ENCODE measurements at regions not wholly inside any gene's neighbourhood (a gene's known extent, or its start where the extent isn't known, plus 50 kb on each side); places are given as distances from the start of the nearest gene placed in this dataset.

DNA sequence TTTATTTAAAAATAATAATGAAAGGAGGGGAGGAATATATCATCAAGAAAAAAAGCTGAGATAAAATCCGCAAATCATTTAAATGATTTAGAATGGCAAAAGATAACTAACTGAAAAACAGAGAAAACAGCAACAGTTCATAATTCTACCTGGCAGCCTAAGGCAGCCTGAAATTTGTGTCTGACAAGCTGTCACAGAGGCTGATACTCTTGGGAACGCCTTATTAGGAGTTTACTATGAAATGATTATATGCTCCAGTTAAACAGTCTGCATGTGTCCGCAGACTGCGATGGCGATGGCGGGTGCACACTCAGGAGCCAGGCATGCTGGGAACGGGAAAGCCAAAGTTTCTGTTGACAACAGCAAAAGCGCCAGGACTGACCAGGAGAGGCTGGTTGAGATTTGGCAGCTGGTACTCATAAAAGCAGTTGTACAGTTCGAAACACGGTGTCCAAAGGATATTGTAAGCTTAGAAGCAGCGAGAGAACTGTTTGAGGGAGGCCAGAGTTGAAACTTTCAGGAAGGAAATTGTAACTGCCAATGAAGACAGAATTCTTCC, 172.9 kb upstream of the MPPED2 start:
- intact Hi-C loops (cut with micrococcal nuclease), result no loop called here
- Histone ChIP-seq H3K27me3 (ENCODE audit: low read length) (no peaks in the 10 kb centered on the region), H3K9me2 (replicated peaks; ENCODE audit: low read length) (no peaks in the 10 kb centered on the region), H3K79me2 (ENCODE audit: low read length) (no peaks in the 10 kb centered on the region), H3K27ac (ENCODE audit: low read length) (no peak overlapping the region), H3K4me1 (ENCODE audit: insufficient read depth, low read length) (no peaks in the 10 kb centered on the region), H3K9ac (ENCODE audit: low read length) (no peak overlapping the region), H3K9me3 (ENCODE audit: low read length) (no peaks in the 10 kb centered on the region), H3F3A (ENCODE audit: low read length, unreplicated experiment) (no peaks in the 10 kb centered on the region), H3K4me2 (ENCODE audit: low read length) (no peak overlapping the region), H3K36me3 (ENCODE audit: low read depth, low read length) (no peaks in the 10 kb centered on the region), H4K20me1 (ENCODE audit: low read length) (no peaks in the 10 kb centered on the region), H2AFZ (ENCODE audit: low read length) (no peak overlapping the region), H3K4me3 (ENCODE audit: low read length) (no peak overlapping the region)
- DNase-seq, result no peak
- ATAC-seq, result no peak
- ChIA-PET CTCF (no interaction called here), POLR2A (ENCODE audit: unreplicated experiment) (no interaction called here)
- no TSS peak for BruUV-seq (replicated peaks)
- TF ChIP-seq EZH2 (IDR thresholded peaks at IDR 0.05; ENCODE audit: low read length, unreplicated experiment) (no peak), EZH2phosphoT487 (IDR thresholded peaks at IDR 0.05; ENCODE audit: borderline replicate concordance, low read length) (no peak)
- TF ChIP-seq, protein P1, sequence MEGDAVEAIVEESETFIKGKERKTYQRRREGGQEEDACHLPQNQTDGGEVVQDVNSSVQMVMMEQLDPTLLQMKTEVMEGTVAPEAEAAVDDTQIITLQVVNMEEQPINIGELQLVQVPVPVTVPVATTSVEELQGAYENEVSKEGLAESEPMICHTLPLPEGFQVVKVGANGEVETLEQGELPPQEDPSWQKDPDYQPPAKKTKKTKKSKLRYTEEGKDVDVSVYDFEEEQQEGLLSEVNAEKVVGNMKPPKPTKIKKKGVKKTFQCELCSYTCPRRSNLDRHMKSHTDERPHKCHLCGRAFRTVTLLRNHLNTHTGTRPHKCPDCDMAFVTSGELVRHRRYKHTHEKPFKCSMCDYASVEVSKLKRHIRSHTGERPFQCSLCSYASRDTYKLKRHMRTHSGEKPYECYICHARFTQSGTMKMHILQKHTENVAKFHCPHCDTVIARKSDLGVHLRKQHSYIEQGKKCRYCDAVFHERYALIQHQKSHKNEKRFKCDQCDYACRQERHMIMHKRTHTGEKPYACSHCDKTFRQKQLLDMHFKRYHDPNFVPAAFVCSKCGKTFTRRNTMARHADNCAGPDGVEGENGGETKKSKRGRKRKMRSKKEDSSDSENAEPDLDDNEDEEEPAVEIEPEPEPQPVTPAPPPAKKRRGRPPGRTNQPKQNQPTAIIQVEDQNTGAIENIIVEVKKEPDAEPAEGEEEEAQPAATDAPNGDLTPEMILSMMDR (conservative IDR thresholded peaks at IDR 0.05; ENCODE audit: low read depth, low read length), result no peak

DNA sequence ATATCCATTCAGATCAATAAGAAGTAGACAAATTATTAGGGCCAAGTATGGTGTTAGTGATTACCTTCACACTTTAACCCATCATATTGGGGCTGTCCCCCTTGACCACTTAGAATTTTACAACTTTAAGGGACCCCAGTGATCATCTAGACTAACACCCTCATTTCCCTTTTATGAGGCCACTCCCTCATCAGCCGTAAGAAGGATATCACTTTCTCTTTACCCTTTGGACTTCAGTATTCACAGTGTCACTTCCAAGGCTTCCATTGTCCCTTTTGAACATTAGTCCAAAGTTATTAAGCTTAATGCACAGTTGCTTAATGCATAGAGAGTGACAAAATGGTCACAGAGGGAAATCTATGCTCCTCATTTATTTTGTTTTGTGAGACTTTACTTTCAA, 172.4 kb upstream of the MPPED2 start:
- Histone ChIP-seq H3F3A (ENCODE audit: low read length, unreplicated experiment) (no peaks in the 10 kb centered on the region), H3K4me3 (ENCODE audit: low read length) (no peak overlapping the region), H3K79me2 (ENCODE audit: low read length) (no peaks in the 10 kb centered on the region), H3K9me3 (ENCODE audit: low read length) (no peaks in the 10 kb centered on the region), H3K27ac (ENCODE audit: low read length) (no peak overlapping the region), H3K9ac (ENCODE audit: low read length) (no peak overlapping the region), H4K20me1 (ENCODE audit: low read length) (no peaks in the 10 kb centered on the region), H3K4me1 (ENCODE audit: insufficient read depth, low read length) (no peaks in the 10 kb centered on the region), H3K27me3 (ENCODE audit: low read length) (no peaks in the 10 kb centered on the region), H3K36me3 (ENCODE audit: low read depth, low read length) (no peaks in the 10 kb centered on the region), H3K4me2 (ENCODE audit: low read length) (no peak overlapping the region), H3K9me2 (replicated peaks; ENCODE audit: low read length) (no peaks in the 10 kb centered on the region), H2AFZ (ENCODE audit: low read length) (no peak overlapping the region)
- no peak for TF ChIP-seq EZH2 (IDR thresholded peaks at IDR 0.05; ENCODE audit: low read length, unreplicated experiment)
- TF ChIP-seq EZH2phosphoT487 (IDR thresholded peaks at IDR 0.05; ENCODE audit: borderline replicate concordance, low read length), result no peak
- TF ChIP-seq, protein P1 (conservative IDR thresholded peaks at IDR 0.05; ENCODE audit: low read depth, low read length), result no peak
- ATAC-seq (no peak), DNase-seq (no peak)
- ChIA-PET POLR2A (ENCODE audit: unreplicated experiment) (no interaction called here), CTCF (no interaction called here)
- intact Hi-C loops (cut with micrococcal nuclease), result no loop called here
- no TSS peak for BruUV-seq (replicated peaks)

DNA sequence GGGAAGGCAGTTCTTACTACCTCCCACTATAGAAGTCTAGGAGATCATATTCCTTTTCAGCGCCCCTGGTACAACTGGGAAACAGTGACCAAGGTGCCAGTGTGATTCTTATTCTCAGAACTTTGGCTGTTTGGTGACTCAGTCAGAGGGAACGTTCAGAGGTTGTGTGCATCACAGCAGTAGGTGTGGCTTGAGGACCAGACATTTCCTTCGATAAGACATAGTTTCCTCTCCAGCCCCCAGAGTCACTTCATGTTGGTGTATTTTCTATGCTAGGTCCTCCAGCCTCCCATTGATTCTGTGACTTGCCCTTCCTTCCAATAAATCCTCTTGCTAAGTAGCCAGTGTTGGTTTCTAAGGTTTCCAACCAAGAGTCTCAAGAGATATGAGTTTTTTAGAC, 171.9 kb upstream of the MPPED2 start:
- TF ChIP-seq EZH2 (IDR thresholded peaks at IDR 0.05; ENCODE audit: low read length, unreplicated experiment) (no peak), EZH2phosphoT487 (IDR thresholded peaks at IDR 0.05; ENCODE audit: borderline replicate concordance, low read length) (no peak)
- TF ChIP-seq, protein P1 (conservative IDR thresholded peaks at IDR 0.05; ENCODE audit: low read depth, low read length), result no peak
- no TSS peak for BruUV-seq (replicated peaks)
- Histone ChIP-seq H3K79me2 (ENCODE audit: low read length) (no peaks in the 10 kb centered on the region), H3K9ac (ENCODE audit: low read length) (no peak overlapping the region), H3K4me1 (ENCODE audit: insufficient read depth, low read length) (no peaks in the 10 kb centered on the region), H3K4me3 (ENCODE audit: low read length) (no peak overlapping the region), H3F3A (ENCODE audit: low read length, unreplicated experiment) (no peaks in the 10 kb centered on the region), H3K27ac (ENCODE audit: low read length) (no peak overlapping the region), H2AFZ (ENCODE audit: low read length) (no peak overlapping the region), H3K36me3 (ENCODE audit: low read depth, low read length) (no peaks in the 10 kb centered on the region), H3K9me3 (ENCODE audit: low read length) (no peaks in the 10 kb centered on the region), H3K27me3 (ENCODE audit: low read length) (no peaks in the 10 kb centered on the region), H3K4me2 (ENCODE audit: low read length) (no peak overlapping the region), H3K9me2 (replicated peaks; ENCODE audit: low read length) (no peaks in the 10 kb centered on the region), H4K20me1 (ENCODE audit: low read length) (no peaks in the 10 kb centered on the region)
- intact Hi-C loops (cut with micrococcal nuclease), result no loop called here
- DNase-seq (no peak), ATAC-seq (no peak)
- ChIA-PET POLR2A (ENCODE audit: unreplicated experiment) (no interaction called here), CTCF (no interaction called here)

All from PC-3 (cell line).